GM12864 (cell line): ENCODE measurements at regions not wholly inside any gene's neighbourhood (a gene's known extent, or its start where the extent isn't known, plus 50 kb on each side); places are given as distances from the start of the nearest gene placed in this dataset.

ENCODE experiments used
- DNase-seq: peaks from one replicate; pipeline ENCODE4 v3.0.0-alpha.2; 2011; ENCODE audit warnings: low read depth
- H3K4me3 ChIP-seq: 2 replicates; pipeline ENCODE4 v1.5.1; 2011; ENCODE audit warnings: mild to moderate bottlenecking, low read depth, low read length, control low read depth
- CTCF ChIP-seq: IDR thresholded peaks from 2 replicates; pipeline ENCODE4 v1.5.1; 2011; ENCODE audit warnings: low read depth, mild to moderate bottlenecking, moderate library complexity, low read length, control low read depth, inconsistent platforms; ENCODE audit errors: missing control alignments

- DNase-seq, result no peak
- TF ChIP-seq CTCF, result no peak
- H3K4me3 ChIP-seq, result no peak overlapping the region
Observed at GRCh38 chr4:29289118-29289517, 1431.1 kb upstream of the PCDH7 start.

- TF ChIP-seq CTCF, result no peak
- DNase-seq, result no peak
- H3K4me3 ChIP-seq, result no peak overlapping the region
Observed at GRCh38 chr4:29295280-29295679, 1424.9 kb upstream of the PCDH7 start.

GRCh38 chr4:29304595-29304994 lies 1415.6 kb upstream of the PCDH7 start:
- no peak overlapping the region for H3K4me3 ChIP-seq
- no peak for DNase-seq
- TF ChIP-seq CTCF, result no peak

GRCh38 chr4:29307256-29307655 lies 1412.9 kb upstream of the PCDH7 start:
- no peak for DNase-seq
- TF ChIP-seq CTCF, result no peak
- H3K4me3 ChIP-seq, result no peak overlapping the region

GRCh38 chr4:29307755-29308154 lies 1412.4 kb upstream of the PCDH7 start:
- no peak for DNase-seq
- H3K4me3 ChIP-seq, result no peak overlapping the region
- TF ChIP-seq CTCF, result no peak

- H3K4me3 ChIP-seq, result no peak overlapping the region
- no peak for TF ChIP-seq CTCF
- no peak for DNase-seq
Observed at GRCh38 chr4:29309050-29309449, 1411.1 kb upstream of the PCDH7 start.

- DNase-seq, result no peak
- no peak for TF ChIP-seq CTCF
- H3K4me3 ChIP-seq, result no peak overlapping the region
Observed at GRCh38 chr4:29310252-29310651, 1409.9 kb upstream of the PCDH7 start.
